ENCODE measurements at regions not wholly inside any gene's neighbourhood (a gene's known extent, or its start where the extent isn't known, plus 50 kb on each side); places are given as distances from the start of the nearest gene placed in this dataset.
"Not testable (repeated sequence)": the region's sequence is repeated elsewhere in the genome, so short reads cannot be mapped to it uniquely, and the experiment has no call there.

GRCh38 chr2:90322982-90323381 is 1631.5 kb downstream of the RPIA start:
- not testable (repeated sequence) for TF ChIP-seq CTCF (conservative IDR thresholded peaks at IDR 0.05)
- TF ChIP-seq EZH2 (IDR thresholded peaks at IDR 0.05; ENCODE audit: low read depth) = 0 out of 2 replicates have a peak, but pooled peaks have one; percentile 43
